GM19452 (cell line): ENCODE measurements at regions not wholly inside any gene's neighbourhood (a gene's known extent, or its start where the extent isn't known, plus 50 kb on each side); places are given as distances from the start of the nearest gene placed in this dataset.

Experiments used
- ATAC-seq: cut with Tn5 transposase; IDR thresholded peaks from one replicate; pipeline ENCODE4 v1.9.1; 2021; ENCODE audit not compliant: unreplicated experiment

GRCh38 chr13:78714717-78715116, 55.8 kb upstream of the OBI1 start:
- ATAC-seq: no peak

GRCh38 chr13:78712831-78713230, 53.9 kb upstream of the OBI1 start:
- no peak for ATAC-seq

DNA sequence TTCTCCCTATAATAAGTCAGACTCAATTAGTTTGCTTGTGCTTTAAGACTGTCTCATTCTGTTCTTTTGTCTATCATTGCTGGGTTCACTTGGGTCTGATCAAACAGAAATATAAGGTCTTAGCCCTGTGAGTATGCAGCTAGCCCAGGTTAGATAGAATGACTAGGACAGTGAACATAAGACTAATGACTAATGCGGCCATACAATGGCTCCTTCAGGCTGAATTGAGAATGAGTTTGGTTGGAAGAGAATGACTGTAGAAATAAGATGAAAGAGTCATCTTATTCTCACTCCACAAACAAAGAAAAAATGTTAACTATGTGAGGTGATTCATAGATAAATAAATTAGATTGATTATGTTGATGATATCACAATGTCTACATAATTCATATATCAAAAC, 50.1 kb upstream of the OBI1 start:
- ATAC-seq: no peak
